H1 (cell line): ENCODE measurements at regions not wholly inside any gene's neighbourhood (a gene's known extent, or its start where the extent isn't known, plus 50 kb on each side); places are given as distances from the start of the nearest gene placed in this dataset.

Source experiments
- CTCF ChIA-PET: fragments of 300-600 bp; sonication (Branson Sonifier 250); formaldehyde crosslinking; loops from one replicate; lab custom pipeline; 2021; ENCODE audit not compliant: partially characterized antibody; lab: Charles Lee
- POLR2A ChIA-PET: fragments of 300-600 bp; sonication (Branson Sonifier 250); formaldehyde crosslinking; loops from one replicate; lab custom pipeline; 2021; ENCODE audit warnings: inconsistent platforms; ENCODE audit not compliant: partially characterized antibody; lab: Charles Lee
- DNase-seq, 2 experiments: peaks; one replicate each; pipeline versions ENCODE4 v3.0.0 to v3.0.0-alpha.2; 2010 to 2022; ENCODE audit warnings: low spot score in 2 of 2, low read depth in 1 of 2, mixed read lengths in 1 of 2
- FAIRE-seq: peaks from 2 replicates; lab custom pipeline; 2011; peaks lifted over from hg19 to GRCh38; lab: Jason Lieb, UNC
- H2AFZ ChIP-seq: 2 replicates; pipeline ENCODE4 v1.8.1; 2012; ENCODE audit warnings: low read length, inconsistent platforms
- H2AK5ac ChIP-seq: 2 replicates; pipeline ENCODE4 v1.6.1; 2013; ENCODE audit warnings: low read depth, low read length
- H2BK120ac ChIP-seq: replicated peaks from 2 replicates; pipeline ENCODE3; 2013; ENCODE audit warnings: low read depth, low read length, inconsistent platforms
- H2BK12ac ChIP-seq: 2 replicates; pipeline ENCODE4 v1.6.1; 2013; ENCODE audit warnings: low read depth, low read length
- H2BK15ac ChIP-seq: 2 replicates; pipeline ENCODE4 v1.6.1; 2013; ENCODE audit warnings: low read length
- H2BK20ac ChIP-seq: 2 replicates; pipeline ENCODE4 v1.6.1; 2013; ENCODE audit warnings: low read length
- H2BK5ac ChIP-seq: 2 replicates; pipeline ENCODE4 v1.6.1; 2013; ENCODE audit warnings: low read depth, low read length
- H3K14ac ChIP-seq: 2 replicates; pipeline ENCODE4 v1.6.1; 2013; ENCODE audit warnings: inconsistent platforms; ENCODE audit not compliant: insufficient read length
- H3K18ac ChIP-seq: 2 replicates; pipeline ENCODE4 v1.6.1; 2013; ENCODE audit warnings: low read length; ENCODE audit errors: extremely low read depth
- H3K23ac ChIP-seq: 2 replicates; pipeline ENCODE4 v1.6.1; 2013; ENCODE audit warnings: inconsistent platforms; ENCODE audit not compliant: insufficient read length
- H3K23me2 ChIP-seq: 2 replicates; pipeline ENCODE4 v1.6.1; 2013; ENCODE audit warnings: low read depth, low read length
- H3K27ac ChIP-seq: 2 replicates; pipeline ENCODE4 v1.6.1; 2011; ENCODE audit warnings: low read depth, low read length, inconsistent platforms
- H3K27me3 ChIP-seq, 4 experiments: replicated peaks in 1 of 4; 1 replicate in 1 of 4; 2 replicates in 3 of 4; pipeline versions ENCODE4 v1.6.1 to v1.8.1; 2011 to 2013; ENCODE audit warnings: low read length in 3 of 4, mild to moderate bottlenecking in 3 of 4, inconsistent platforms in 2 of 4, mixed read lengths in 2 of 4, moderate library complexity in 1 of 4; ENCODE audit not compliant: control insufficient read depth in 3 of 4, insufficient read depth in 3 of 4; ENCODE audit errors: extremely low read depth in 1 of 4
- H3K36me3 ChIP-seq, 4 experiments: 2 replicates each; pipeline versions ENCODE4 v1.6.1 to v1.8.1; 2011 to 2013; ENCODE audit warnings: mild to moderate bottlenecking in 4 of 4, low read length in 3 of 4, moderate library complexity in 2 of 4, control low read depth in 1 of 4, inconsistent platforms in 1 of 4; ENCODE audit not compliant: insufficient read depth in 4 of 4, control insufficient read depth in 2 of 4
- H3K4ac ChIP-seq: replicated peaks from 2 replicates; pipeline ENCODE3; 2013; ENCODE audit warnings: low read length, low read depth, mixed read lengths, inconsistent platforms; ENCODE audit not compliant: insufficient read length
- H3K4me1 ChIP-seq, 4 experiments: replicated peaks in 1 of 4; 1 replicate in 1 of 4; 2 replicates in 3 of 4; pipeline versions ENCODE4 v1.6.1 to v1.8.1; 2011 to 2013; ENCODE audit warnings: low read length in 3 of 4, inconsistent platforms in 2 of 4, mixed read lengths in 1 of 4; ENCODE audit not compliant: insufficient read depth in 4 of 4, control insufficient read depth in 3 of 4
- H3K4me2 ChIP-seq, 2 experiments: 2 replicates each; pipeline versions ENCODE4 v1.6.1 to v1.8.1; 2011 to 2013; ENCODE audit warnings: low read depth in 2 of 2, low read length in 2 of 2, control low read depth in 1 of 2, inconsistent platforms in 1 of 2, mild to moderate bottlenecking in 1 of 2; ENCODE audit not compliant: insufficient read depth in 1 of 2
- H3K4me3 ChIP-seq, 4 experiments: fragments of 200-600, 300-600 bp in 1 of 4; sonication (generic), shearing (Covaris generic), sonication (Bioruptor Twin) in 1 of 4; 2 replicates each; pipeline versions ENCODE4 v1.5.1 to v1.8.1; 2011 to 2016; ENCODE audit warnings: low read length in 4 of 4, low read depth in 3 of 4, control low read depth in 2 of 4, inconsistent platforms in 2 of 4, mild to moderate bottlenecking in 2 of 4, mixed read lengths in 1 of 4, moderate library complexity in 1 of 4; ENCODE audit not compliant: insufficient read depth in 2 of 4; ENCODE audit errors: extremely low read depth in 1 of 4
- H3K56ac ChIP-seq: replicated peaks from 2 replicates; pipeline ENCODE3; 2013; ENCODE audit warnings: low read depth, mild to moderate bottlenecking, mixed read lengths, low read length, inconsistent platforms; ENCODE audit not compliant: insufficient read length
- H3K79me1 ChIP-seq: 2 replicates; pipeline ENCODE4 v1.6.1; 2013; ENCODE audit warnings: low read depth, low read length, control low read depth
- H3K79me2 ChIP-seq, 2 experiments: 2 replicates each; pipeline versions ENCODE4 v1.6.1 to v1.8.1; 2012 to 2013; ENCODE audit warnings: low read length in 2 of 2, mild to moderate bottlenecking in 2 of 2, inconsistent platforms in 1 of 2; ENCODE audit not compliant: insufficient read depth in 2 of 2, control insufficient read depth in 1 of 2
- H3K9ac ChIP-seq, 4 experiments: replicated peaks in 1 of 4; 1 replicate in 1 of 4; 2 replicates in 3 of 4; pipeline versions ENCODE4 v1.6.1 to v1.8.1; 2011 to 2013; ENCODE audit warnings: low read depth in 3 of 4, low read length in 3 of 4, control low read depth in 2 of 4, mild to moderate bottlenecking in 2 of 4, moderate library complexity in 2 of 4, inconsistent platforms in 1 of 4; ENCODE audit errors: extremely low read depth in 1 of 4
- H3K9me3 ChIP-seq, 2 experiments: 2 replicates each; pipeline versions ENCODE4 v1.6.1 to v1.8.1; 2012 to 2013; ENCODE audit warnings: mild to moderate bottlenecking in 2 of 2, moderate library complexity in 2 of 2, control low read depth in 1 of 2, inconsistent platforms in 1 of 2, low read depth in 1 of 2, low read length in 1 of 2, mixed read lengths in 1 of 2; ENCODE audit not compliant: insufficient read depth in 2 of 2
- H4K20me1 ChIP-seq, 2 experiments: replicated peaks in 1 of 2; 2 replicates each; pipeline versions ENCODE3 to v1.8.1; 2011 to 2013; ENCODE audit warnings: inconsistent platforms in 2 of 2, low read length in 2 of 2, mild to moderate bottlenecking in 1 of 2; ENCODE audit not compliant: insufficient read depth in 2 of 2, control insufficient read depth in 1 of 2
- H4K5ac ChIP-seq: 2 replicates; pipeline ENCODE4 v1.6.1; 2013; ENCODE audit warnings: low read length, low read depth, mixed read lengths, inconsistent platforms; ENCODE audit not compliant: insufficient read length
- H4K8ac ChIP-seq: 2 replicates; pipeline ENCODE4 v1.8.0; 2013; ENCODE audit warnings: mild to moderate bottlenecking, moderate library complexity, low read length, inconsistent platforms; ENCODE audit not compliant: insufficient read depth; ENCODE audit errors: extremely low read depth
- H4K91ac ChIP-seq: replicated peaks from 2 replicates; pipeline ENCODE3; 2013; ENCODE audit warnings: low read length, mixed read lengths, inconsistent platforms; ENCODE audit not compliant: insufficient read length
- ASH2L ChIP-seq: fragments of 200-600, 300-600 bp; sonication (generic); IDR thresholded peaks from one replicate; pipeline ENCODE4 v1.7.1; 2017; ENCODE audit warnings: low read length
- CHD1 ChIP-seq: IDR thresholded peaks from 2 replicates; pipeline ENCODE4 v1.6.1; 2012; ENCODE audit warnings: low read depth, low read length, improper control_type of control experiment
- EGR1 ChIP-seq: IDR thresholded peaks from 2 replicates; pipeline ENCODE4 v1.6.1; 2011; ENCODE audit warnings: low read depth, low read length, borderline replicate concordance
- GTF2F1 ChIP-seq: IDR thresholded peaks from 2 replicates; pipeline ENCODE4 v1.6.1; 2012; ENCODE audit warnings: low read depth, low read length, improper control_type of control experiment, borderline replicate concordance
- HDAC2 ChIP-seq, 2 experiments: fragments of 300-600 bp in 1 of 2; sonication (generic) in 1 of 2; IDR thresholded peaks; 2 replicates each; pipeline ENCODE4 v1.6.1; 2011 to 2012; ENCODE audit warnings: low read depth in 2 of 2, low read length in 2 of 2, mild to moderate bottlenecking in 2 of 2, moderate library complexity in 2 of 2, borderline replicate concordance in 1 of 2, inconsistent platforms in 1 of 2
- JUND ChIP-seq: IDR thresholded peaks from 2 replicates; pipeline ENCODE4 v1.6.1; 2011; ENCODE audit warnings: mild to moderate bottlenecking, improper control_type of control experiment, low read length
- KDM5A ChIP-seq: fragments of 200-600 bp; IDR thresholded peaks from 2 replicates; pipeline ENCODE4 v1.7.1; 2012; ENCODE audit warnings: mild to moderate bottlenecking, low read length, inconsistent platforms, mixed read lengths
- MAFK ChIP-seq: IDR thresholded peaks from 2 replicates; pipeline ENCODE4 v1.6.1; 2012; ENCODE audit warnings: low read depth, mild to moderate bottlenecking, improper control_type of control experiment, low read length
- POLR2AphosphoS5 ChIP-seq: IDR thresholded peaks from 2 replicates; pipeline ENCODE4 v1.6.1; 2011; ENCODE audit warnings: low read depth, low read length
- RAD21 ChIP-seq, 2 experiments: IDR thresholded peaks in 1 of 2; conservative IDR thresholded peaks in 1 of 2; 2 replicates each; pipeline ENCODE4 v1.6.1; 2011; ENCODE audit warnings: low read depth in 2 of 2, low read length in 2 of 2, improper control_type of control experiment in 1 of 2, inconsistent platforms in 1 of 2, mild to moderate bottlenecking in 1 of 2, moderate library complexity in 1 of 2
- SP2 ChIP-seq: IDR thresholded peaks from 2 replicates; pipeline ENCODE4 v1.6.1; 2012; ENCODE audit warnings: mild to moderate bottlenecking, low read length, inconsistent platforms
- SP4 ChIP-seq: IDR thresholded peaks from 2 replicates; pipeline ENCODE4 v1.6.1; 2012; ENCODE audit warnings: low read length, inconsistent platforms
- ZNF274 ChIP-seq: IDR thresholded peaks from 2 replicates; pipeline ENCODE4 v1.7.0; 2012; ENCODE audit warnings: low read length, borderline replicate concordance; ENCODE audit errors: extremely low read depth
- WGBS, 2 experiments: shearing (Covaris generic) in 1 of 2; methylation state at CpG; one replicate each; pipeline versions ENCODE4 v1.1.6 to v1.1.7; 2013 to 2015; ENCODE audit warnings: low lambda C conversion rate in 2 of 2, mixed read lengths in 2 of 2, inconsistent platforms in 1 of 2, low coverage in 1 of 2, missing lambda C conversion rate in 1 of 2; ENCODE audit not compliant: insufficient replicate concordance in 2 of 2, insufficient coverage in 1 of 2, insufficient read length in 1 of 2; ENCODE audit errors: extremely low coverage in 1 of 2, missing lambda C conversion rate in 1 of 2; 5-methylcytosine and 5-hydroxymethylcytosine counted together
- TF ChIP-seq, protein P1 (sequence below): IDR thresholded peaks from 2 replicates; pipeline ENCODE4 v1.6.1; 2011; ENCODE audit warnings: low read depth, mild to moderate bottlenecking, low read length; ENCODE audit not compliant: insufficient read depth

DNA sequence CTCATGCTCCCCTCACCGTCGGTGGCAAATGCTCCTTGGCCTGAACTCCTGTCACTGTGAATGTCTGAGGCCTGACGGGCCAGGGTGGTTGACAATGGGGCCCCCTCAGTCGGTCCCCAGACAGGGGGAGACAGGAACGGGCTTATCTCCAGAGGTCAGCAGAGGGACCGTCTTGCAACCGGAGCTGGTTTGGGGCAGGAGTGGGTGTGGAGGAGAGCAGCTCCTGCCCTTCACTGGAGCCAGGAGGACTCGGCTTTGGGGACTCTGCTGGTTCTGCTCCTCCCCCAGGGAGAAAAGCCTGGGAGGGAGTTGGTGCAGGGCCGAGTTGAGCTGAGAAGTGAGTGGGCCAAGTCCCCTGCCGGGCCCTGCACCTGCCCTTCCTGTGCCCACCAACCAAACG is 354.4 kb downstream of the BRD1 start:
- H4K5ac ChIP-seq: no peak overlapping the region
- H3K4me2 ChIP-seq: no peak overlapping the region
- no peak overlapping the region for H3K18ac ChIP-seq
- H3K36me3 ChIP-seq: no peaks in the 10 kb centered on the region
- no peaks in the 10 kb centered on the region for H3K9me3 ChIP-seq
- peaks cover 13% of the 10 kb centered on the region; the same call in 1 of the 2 replicates for H3K23me2 ChIP-seq
- no peak overlapping the region for H2BK12ac ChIP-seq
- H2AK5ac ChIP-seq: no peak overlapping the region
- H3K9ac ChIP-seq: no peak overlapping the region
- H2BK120ac ChIP-seq: no peak overlapping the region
- no peak overlapping the region; the same call in 1 of the 2 replicates for H2AFZ ChIP-seq
- DNase-seq (no peak), FAIRE-seq (no peak)
- H3K27me3 ChIP-seq: no peaks in the 10 kb centered on the region
- no peak overlapping the region for H3K56ac ChIP-seq
- peaks cover 0 to 4% of the 10 kb centered on the region in 2 experiments for H4K20me1 ChIP-seq
- POLR2A ChIA-PET: interaction anchor here (0.5 kb wide), 1 partner anchor 211 kb away, joined by 4 read pairs; no protein-coding TSS in a partner anchor
- no peak overlapping the region for H3K27ac ChIP-seq
- H2BK5ac ChIP-seq: no peak overlapping the region
- no peak overlapping the region for H4K91ac ChIP-seq
- no peak overlapping the region for H2BK15ac ChIP-seq
- H3K4me3 ChIP-seq: no peak overlapping the region
- no peaks in the 10 kb centered on the region for H3K79me2 ChIP-seq
- H4K8ac ChIP-seq: 0 out of 2 replicates have a peak overlapping the region, but pooled peaks have one; percentile 46
- CTCF ChIA-PET: interaction anchor here (0.6 kb wide), 1 partner anchor 55 kb away, joined by 3 read pairs; no protein-coding TSS in a partner anchor
- 92% methylated on average over 7 of the region's 11 CpGs; no CpG with 5 or more reads in 1 of the 2 experiments for WGBS, 2 experiments
- H2BK20ac ChIP-seq: no peak overlapping the region
- H3K4me1 ChIP-seq: peaks cover 0 to 3% (median 0%) of the 10 kb centered on the region in 4 experiments; a peak in 1 of 7 replicates
- H3K23ac ChIP-seq: no peak overlapping the region
- no peak overlapping the region for H3K4ac ChIP-seq
- H3K79me1 ChIP-seq: no peaks in the 10 kb centered on the region
- no peak overlapping the region for H3K14ac ChIP-seq
- no peak for TF ChIP-seq CHD1
- no peak for TF ChIP-seq HDAC2 (IDR thresholded peaks at IDR 0.05; ENCODE audit: borderline replicate concordance in 1 of 2, low read depth in 2 of 2, low read length in 2 of 2)
- no peak for TF ChIP-seq JUND
- TF ChIP-seq ASH2L: no peak
- TF ChIP-seq POLR2AphosphoS5: no peak
- no peak for TF ChIP-seq ZNF274
- TF ChIP-seq RAD21 (IDR thresholded peaks at IDR 0.05 in 1 of 2, conservative IDR thresholded peaks at IDR 0.05 in 1 of 2; ENCODE audit: low read depth in 2 of 2, low read length in 2 of 2): no peak
- TF ChIP-seq MAFK: no peak
- TF ChIP-seq GTF2F1: no peak
- TF ChIP-seq SP2: no peak
- TF ChIP-seq EGR1: no peak
- no peak for TF ChIP-seq SP4
- TF ChIP-seq, protein P1, sequence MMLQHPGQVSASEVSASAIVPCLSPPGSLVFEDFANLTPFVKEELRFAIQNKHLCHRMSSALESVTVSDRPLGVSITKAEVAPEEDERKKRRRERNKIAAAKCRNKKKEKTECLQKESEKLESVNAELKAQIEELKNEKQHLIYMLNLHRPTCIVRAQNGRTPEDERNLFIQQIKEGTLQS: no peak
- TF ChIP-seq KDM5A: no peak
